ENCODE measurements at regions not wholly inside any gene's neighbourhood (a gene's known extent, or its start where the extent isn't known, plus 50 kb on each side); places are given as distances from the start of the nearest gene placed in this dataset.

- no peak for TF ChIP-seq CTCF (IDR thresholded peaks at IDR 0.05; ENCODE audit: insufficient read depth, low read length, missing control alignments)
- no peak for DNase-seq (ENCODE audit: low read depth, low spot score)
- no peak overlapping the region for H3K4me3 ChIP-seq (ENCODE audit: low read depth, low read length)
- POLR2A ChIA-PET = interaction anchor here (0.5 kb wide), 1 partner anchor 1423 kb away, joined by 3 read pairs; no protein-coding TSS in a partner anchor
- CTCF ChIA-PET = no interaction called here
Observed at GRCh38 chr5:93336330-93337110, 244.5 kb downstream of the NR2F1-AS1 start.

- no peak overlapping the region for H3K4me3 ChIP-seq (ENCODE audit: low read depth, low read length)
- POLR2A ChIA-PET = no interaction called here
- DNase-seq (ENCODE audit: low read depth, low spot score) = no peak
- CTCF ChIA-PET = no interaction called here
- no peak for TF ChIP-seq CTCF (IDR thresholded peaks at IDR 0.05; ENCODE audit: insufficient read depth, low read length, missing control alignments)
Observed at GRCh38 chr5:93331863-93332262, 249.2 kb downstream of the NR2F1-AS1 start.

GRCh38 chr5:93331241-93331640, 249.8 kb downstream of the NR2F1-AS1 start:
- no peak for TF ChIP-seq CTCF (IDR thresholded peaks at IDR 0.05; ENCODE audit: insufficient read depth, low read length, missing control alignments)
- POLR2A ChIA-PET = no interaction called here
- CTCF ChIA-PET = no interaction called here
- H3K4me3 ChIP-seq (ENCODE audit: low read depth, low read length) = no peak overlapping the region
- DNase-seq (ENCODE audit: low read depth, low spot score) = no peak

DNA sequence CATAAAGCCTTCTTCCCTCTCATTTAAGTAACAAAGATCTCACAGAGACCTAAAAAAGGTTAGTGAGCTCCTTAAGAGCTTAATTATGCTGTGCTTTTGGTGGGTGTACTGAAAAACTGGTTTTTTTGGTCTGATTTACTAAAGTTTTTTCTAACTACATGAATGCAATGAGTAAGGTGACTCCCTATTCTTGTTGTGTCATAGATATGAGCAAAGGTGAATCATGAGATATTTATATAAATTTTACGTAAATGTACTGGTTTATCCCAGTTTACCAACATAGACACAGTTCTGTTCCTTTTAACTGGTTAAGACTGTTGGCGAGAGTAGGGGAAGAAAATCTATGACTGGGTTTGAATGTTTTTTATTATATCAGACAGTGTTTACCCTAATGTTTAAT, 250.5 kb downstream of the NR2F1-AS1 start:
- CTCF ChIA-PET = interaction anchor here (0.7 to 0.8 kb wide), 2 partner anchors 14 to 56 kb away, joined by 3 read pairs; no protein-coding TSS in a partner anchor
- POLR2A ChIA-PET = no interaction called here
- no peak overlapping the region for H3K4me3 ChIP-seq (ENCODE audit: low read depth, low read length)
- no peak for DNase-seq (ENCODE audit: low read depth, low spot score)
- no peak for TF ChIP-seq CTCF (IDR thresholded peaks at IDR 0.05; ENCODE audit: insufficient read depth, low read length, missing control alignments)

- no peak for TF ChIP-seq CTCF (IDR thresholded peaks at IDR 0.05; ENCODE audit: insufficient read depth, low read length, missing control alignments)
- POLR2A ChIA-PET = no interaction called here
Observed at GRCh38 chr5:93329756-93330155, 251.3 kb downstream of the NR2F1-AS1 start.

GRCh38 chr5:93328833-93329232, 252.2 kb downstream of the NR2F1-AS1 start:
- POLR2A ChIA-PET = no interaction called here
- no peak for DNase-seq (ENCODE audit: low read depth, low spot score)
- CTCF ChIA-PET = no interaction called here

More at GRCh38 chr5:93329756-93330155, 251.3 kb downstream of the NR2F1-AS1 start:
- no peak for DNase-seq (ENCODE audit: low read depth, low spot score)
- no peak overlapping the region for H3K4me3 ChIP-seq (ENCODE audit: low read depth, low read length)
- CTCF ChIA-PET = no interaction called here

More at GRCh38 chr5:93328833-93329232, 252.2 kb downstream of the NR2F1-AS1 start:
- TF ChIP-seq CTCF (IDR thresholded peaks at IDR 0.05; ENCODE audit: insufficient read depth, low read length, missing control alignments) = no peak
- no peak overlapping the region for H3K4me3 ChIP-seq (ENCODE audit: low read depth, low read length)

All from AG04449 (cell line).